IPS DF 6.9 (cell line): ENCODE measurements at regions not wholly inside any gene's neighbourhood (a gene's known extent, or its start where the extent isn't known, plus 50 kb on each side); places are given as distances from the start of the nearest gene placed in this dataset.

Source experiments
- DNase-seq: peaks from one replicate; pipeline ENCODE4 v3.0.0-alpha.2; 2013; ENCODE audit warnings: low read depth, low spot score
- H3K27ac ChIP-seq: one replicate; pipeline ENCODE4 v1.5.1; 2013; ENCODE audit warnings: low read length, control low read depth
- H3K27me3 ChIP-seq: 2 replicates; pipeline ENCODE4 v1.6.1; 2013; ENCODE audit warnings: mild to moderate bottlenecking, low read length; ENCODE audit not compliant: control insufficient read depth, insufficient read depth
- H3K36me3 ChIP-seq: 2 replicates; pipeline ENCODE4 v1.6.1; 2013; ENCODE audit warnings: low read length; ENCODE audit not compliant: control insufficient read depth, insufficient read depth
- H3K4me1 ChIP-seq: 2 replicates; pipeline ENCODE4 v1.6.1; 2013; ENCODE audit warnings: low read length; ENCODE audit not compliant: control insufficient read depth, insufficient read depth
- H3K4me3 ChIP-seq: 2 replicates; pipeline ENCODE4 v1.5.1; 2013; ENCODE audit warnings: mild to moderate bottlenecking, low read length
- H3K9me3 ChIP-seq: 2 replicates; pipeline ENCODE4 v1.6.1; 2013; ENCODE audit warnings: low read length, inconsistent platforms; ENCODE audit not compliant: control insufficient read depth, insufficient read depth
- WGBS: extraction: QIAGEN DNeasy Blood & Tissue Kit; methylation state at CpG from one replicate; pipeline ENCODE4 v1.1.7; 2013; ENCODE audit warnings: mixed read lengths, missing lambda C conversion rate; ENCODE audit not compliant: insufficient read length, insufficient coverage; 5-methylcytosine and 5-hydroxymethylcytosine counted together

GRCh38 chr1:9481048-9481447 is 58.2 kb upstream of the SLC25A33 start:
- H3K4me3 ChIP-seq, result no peak overlapping the region
- H3K27ac ChIP-seq, result no peak overlapping the region
- DNase-seq, result no peak
- no CpG with 5 or more reads among the region's 6 CpGs for WGBS
- H3K4me1 ChIP-seq, result peaks cover 2% of the 10 kb centered on the region; the same call in 1 of the 2 replicates
- H3K27me3 ChIP-seq, result no peaks in the 10 kb centered on the region
- H3K9me3 ChIP-seq, result no peaks in the 10 kb centered on the region
- H3K36me3 ChIP-seq, result no peaks in the 10 kb centered on the region

GRCh38 chr1:9482403-9482802 is 56.9 kb upstream of the SLC25A33 start:
- Histone ChIP-seq H3K9me3 (no peaks in the 10 kb centered on the region), H3K36me3 (no peaks in the 10 kb centered on the region), H3K4me3 (no peak overlapping the region), H3K27ac (no peak overlapping the region), H3K27me3 (no peaks in the 10 kb centered on the region), H3K4me1 (peaks cover 2% of the 10 kb centered on the region; the same call in 1 of the 2 replicates)
- DNase-seq, result no peak
- no CpG with 5 or more reads among the region's 9 CpGs for WGBS

GRCh38 chr1:9482816-9483572 is 56.3 kb upstream of the SLC25A33 start:
- no peaks in the 10 kb centered on the region for H3K4me1 ChIP-seq
- no CpG with 5 or more reads among the region's 19 CpGs for WGBS
- no peaks in the 10 kb centered on the region for H3K27me3 ChIP-seq
- no peak overlapping the region for H3K27ac ChIP-seq
- no peak overlapping the region for H3K4me3 ChIP-seq
- H3K36me3 ChIP-seq, result no peaks in the 10 kb centered on the region
- DNase-seq, result no peak
- H3K9me3 ChIP-seq, result no peaks in the 10 kb centered on the region

- Histone ChIP-seq H3K36me3 (no peaks in the 10 kb centered on the region), H3K4me3 (no peak overlapping the region), H3K9me3 (no peaks in the 10 kb centered on the region), H3K27ac (no peak overlapping the region), H3K4me1 (no peaks in the 10 kb centered on the region), H3K27me3 (no peaks in the 10 kb centered on the region)
- no CpG with 5 or more reads among the region's 12 CpGs for WGBS
- DNase-seq, result no peak
These were observed 52.7 kb upstream of the SLC25A33 start for GRCh38 chr1:9486466-9487140.
